ENCODE measurements at regions not wholly inside any gene's neighbourhood (a gene's known extent, or its start where the extent isn't known, plus 50 kb on each side); places are given as distances from the start of the nearest gene placed in this dataset.

- no peak for DNase-seq
These were observed 182.1 kb upstream of the ZRANB2 start for GRCh38 chr1:71262970-71263369.

GRCh38 chr1:71252900-71253299 is 172.1 kb upstream of the ZRANB2 start:
- DNase-seq, result no peak

GRCh38 chr1:71245246-71245645 is 164.4 kb upstream of the ZRANB2 start:
- DNase-seq, result peak; percentile 43

GRCh38 chr1:71242239-71242638 is 161.4 kb upstream of the ZRANB2 start:
- no peak for DNase-seq

- DNase-seq, result no peak
These were observed 159.8 kb upstream of the ZRANB2 start for GRCh38 chr1:71240656-71241055.

- no peak for DNase-seq
These were observed 155.7 kb upstream of the ZRANB2 start for GRCh38 chr1:71236503-71236902.

- DNase-seq, result no peak
These were observed 152.8 kb upstream of the ZRANB2 start for GRCh38 chr1:71233645-71234044.

- DNase-seq, result no peak
These were observed 152.0 kb upstream of the ZRANB2 start for GRCh38 chr1:71232786-71233185.

GRCh38 chr1:71232166-71232763 is 151.4 kb upstream of the ZRANB2 start:
- no peak for DNase-seq

- peak; percentile 2 for DNase-seq
These were observed 150.9 kb upstream of the ZRANB2 start for GRCh38 chr1:71231751-71232150.

GRCh38 chr1:71228742-71229365 is 148.0 kb upstream of the ZRANB2 start:
- no peak for DNase-seq

GRCh38 chr1:71228241-71228640 is 147.4 kb upstream of the ZRANB2 start:
- DNase-seq, result no peak

- DNase-seq, result no peak
These were observed 144.0 kb upstream of the ZRANB2 start for GRCh38 chr1:71224741-71225377.

- DNase-seq, result no peak
These were observed 143.0 kb upstream of the ZRANB2 start for GRCh38 chr1:71223641-71224340.

- peak; percentile 67 for DNase-seq
These were observed 141.8 kb upstream of the ZRANB2 start for GRCh38 chr1:71222668-71223067.

- no peak for DNase-seq
These were observed 129.9 kb upstream of the ZRANB2 start for GRCh38 chr1:71210718-71211117.

- no peak for DNase-seq
These were observed 122.4 kb upstream of the ZRANB2 start for GRCh38 chr1:71203241-71203640.

GRCh38 chr1:71200503-71200902 is 119.7 kb upstream of the ZRANB2 start:
- no peak for DNase-seq

- DNase-seq, result peak; percentile 21
These were observed 115.8 kb upstream of the ZRANB2 start for GRCh38 chr1:71196685-71197084.

- no peak for DNase-seq
These were observed 112.3 kb upstream of the ZRANB2 start for GRCh38 chr1:71193153-71193552.

- peak; percentile 11 for DNase-seq
These were observed 110.7 kb upstream of the ZRANB2 start for GRCh38 chr1:71191520-71191919.

GRCh38 chr1:71190843-71191242 is 110.0 kb upstream of the ZRANB2 start:
- DNase-seq, result no peak

GRCh38 chr1:71184410-71184809 is 103.6 kb upstream of the ZRANB2 start:
- DNase-seq, result no peak

- no peak for DNase-seq
These were observed 99.2 kb upstream of the ZRANB2 start for GRCh38 chr1:71179997-71180396.

Data from MV-4-11 (cell line).